Right lobe of liver (tissue), 4 donors: ENCODE measurements at regions not wholly inside any gene's neighbourhood (a gene's known extent, or its start where the extent isn't known, plus 50 kb on each side); places are given as distances from the start of the nearest gene placed in this dataset.

Experiments used
- POLR2A ChIP-seq: fragments of 450-650 bp; IDR thresholded peaks from one replicate; pipeline ENCODE4 v1.6.1; 2017; ENCODE audit warnings: antibody characterized with exemption, mild to moderate bottlenecking
- TF ChIP-seq, protein P1 (sequence below), 4 donors: fragments of 200-600 bp in 3 of 4; fragments of 450-650 bp in 1 of 4; IDR thresholded peaks; one replicate each; pipeline versions ENCODE4 v1.5.1 to v1.8.0; 2016 to 2022; ENCODE audit warnings: antibody characterized with exemption in 4 of 4, mild to moderate bottlenecking in 2 of 4
- donor health status: DM: no; HTN: no; CAD: no.
- donor health status: DM: no; HTN: no; CAD: no.
- donor health status: DM: no; HTN: yes; CAD: no.

DNA sequence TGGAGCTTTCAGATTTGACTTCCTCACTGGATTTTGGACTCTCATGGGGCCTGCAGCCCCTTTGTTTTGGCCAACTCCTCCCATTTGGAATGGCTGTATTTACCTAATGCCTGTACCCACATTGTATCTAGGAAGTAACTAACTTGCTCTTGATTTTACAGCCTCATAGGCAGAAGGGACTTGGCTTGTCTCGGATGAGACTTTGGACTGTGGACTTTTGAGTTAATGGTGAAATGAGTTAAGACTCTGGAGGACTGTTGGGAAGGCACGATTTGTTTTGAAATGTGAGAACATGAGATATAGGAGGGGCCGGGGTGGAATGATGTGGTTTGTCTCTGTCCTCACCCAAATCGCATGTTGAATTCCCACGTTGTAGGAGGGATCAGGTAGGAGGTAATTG lies 233.4 kb upstream of the GALNT5 start:
- TF ChIP-seq POLR2A: no peak
- TF ChIP-seq, protein P1, sequence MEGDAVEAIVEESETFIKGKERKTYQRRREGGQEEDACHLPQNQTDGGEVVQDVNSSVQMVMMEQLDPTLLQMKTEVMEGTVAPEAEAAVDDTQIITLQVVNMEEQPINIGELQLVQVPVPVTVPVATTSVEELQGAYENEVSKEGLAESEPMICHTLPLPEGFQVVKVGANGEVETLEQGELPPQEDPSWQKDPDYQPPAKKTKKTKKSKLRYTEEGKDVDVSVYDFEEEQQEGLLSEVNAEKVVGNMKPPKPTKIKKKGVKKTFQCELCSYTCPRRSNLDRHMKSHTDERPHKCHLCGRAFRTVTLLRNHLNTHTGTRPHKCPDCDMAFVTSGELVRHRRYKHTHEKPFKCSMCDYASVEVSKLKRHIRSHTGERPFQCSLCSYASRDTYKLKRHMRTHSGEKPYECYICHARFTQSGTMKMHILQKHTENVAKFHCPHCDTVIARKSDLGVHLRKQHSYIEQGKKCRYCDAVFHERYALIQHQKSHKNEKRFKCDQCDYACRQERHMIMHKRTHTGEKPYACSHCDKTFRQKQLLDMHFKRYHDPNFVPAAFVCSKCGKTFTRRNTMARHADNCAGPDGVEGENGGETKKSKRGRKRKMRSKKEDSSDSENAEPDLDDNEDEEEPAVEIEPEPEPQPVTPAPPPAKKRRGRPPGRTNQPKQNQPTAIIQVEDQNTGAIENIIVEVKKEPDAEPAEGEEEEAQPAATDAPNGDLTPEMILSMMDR (IDR thresholded peaks at IDR 0.05): no peak
